GM12865 (cell line): ENCODE measurements at regions not wholly inside any gene's neighbourhood (a gene's known extent, or its start where the extent isn't known, plus 50 kb on each side); places are given as distances from the start of the nearest gene placed in this dataset.

Experiments used
- DNase-seq: peaks from one replicate; pipeline ENCODE4 v3.0.0; 2010; ENCODE audit warnings: low read depth
- H3K4me3 ChIP-seq: 2 replicates; pipeline ENCODE4 v1.5.1; 2011; ENCODE audit warnings: mild to moderate bottlenecking, low read depth, low read length, control low read depth
- CTCF ChIP-seq: IDR thresholded peaks from 2 replicates; pipeline ENCODE4 v1.5.1; 2011; ENCODE audit warnings: low read length, control low read depth, low read depth, inconsistent platforms; ENCODE audit not compliant: insufficient read depth; ENCODE audit errors: missing control alignments

GRCh38 chr4:18676526-18676915 is 655.0 kb upstream of the LCORL start:
- no peak for TF ChIP-seq CTCF
- no peak overlapping the region for H3K4me3 ChIP-seq
- DNase-seq = no peak

GRCh38 chr4:18675586-18676525 is 654.3 kb upstream of the LCORL start:
- no peak overlapping the region for H3K4me3 ChIP-seq
- no peak for DNase-seq
- no peak for TF ChIP-seq CTCF

GRCh38 chr4:18670034-18670433 is 648.5 kb upstream of the LCORL start:
- no peak for DNase-seq
- no peak overlapping the region for H3K4me3 ChIP-seq
- TF ChIP-seq CTCF = no peak

- DNase-seq = no peak
- H3K4me3 ChIP-seq = no peak overlapping the region
- no peak for TF ChIP-seq CTCF
Measured at GRCh38 chr4:18669390-18669789, 647.8 kb upstream of the LCORL start.

GRCh38 chr4:18666322-18666721 is 644.8 kb upstream of the LCORL start:
- TF ChIP-seq CTCF = no peak
- DNase-seq = no peak

GRCh38 chr4:18664171-18664570 is 642.6 kb upstream of the LCORL start:
- no peak for TF ChIP-seq CTCF
- H3K4me3 ChIP-seq = no peak overlapping the region
- no peak for DNase-seq

More at GRCh38 chr4:18666322-18666721, 644.8 kb upstream of the LCORL start:
- no peak overlapping the region for H3K4me3 ChIP-seq
